ENCODE measurements at regions not wholly inside any gene's neighbourhood (a gene's known extent, or its start where the extent isn't known, plus 50 kb on each side); places are given as distances from the start of the nearest gene placed in this dataset.
"Not testable (repeated sequence)": the region's sequence is repeated elsewhere in the genome, so short reads cannot be mapped to it uniquely, and the experiment has no call there.

- H3K4me1 Mint-ChIP-seq, result peaks cover 15% of the 10 kb centered on the region
- no peak overlapping the region for H3K27ac Mint-ChIP-seq
- H3K27me3 Mint-ChIP-seq, result no peaks in the 10 kb centered on the region
- no peaks in the 10 kb centered on the region for H3K9me3 Mint-ChIP-seq
- ATAC-seq (no peak), DNase-seq (no peak)
- no peak overlapping the region for H3K4me3 Mint-ChIP-seq
Measured at GRCh38 chr12:75705749-75706711, 194.6 kb upstream of the KRR1 start.

GRCh38 chr12:75704664-75705063 is 193.3 kb upstream of the KRR1 start:
- ATAC-seq (no peak), DNase-seq (no peak)
- Mint-ChIP-seq H3K27me3 (no peaks in the 10 kb centered on the region), H3K9me3 (no peaks in the 10 kb centered on the region), H3K4me3 (no peak overlapping the region), H3K4me1 (peaks cover 15% of the 10 kb centered on the region), H3K27ac (no peak overlapping the region)

DNA sequence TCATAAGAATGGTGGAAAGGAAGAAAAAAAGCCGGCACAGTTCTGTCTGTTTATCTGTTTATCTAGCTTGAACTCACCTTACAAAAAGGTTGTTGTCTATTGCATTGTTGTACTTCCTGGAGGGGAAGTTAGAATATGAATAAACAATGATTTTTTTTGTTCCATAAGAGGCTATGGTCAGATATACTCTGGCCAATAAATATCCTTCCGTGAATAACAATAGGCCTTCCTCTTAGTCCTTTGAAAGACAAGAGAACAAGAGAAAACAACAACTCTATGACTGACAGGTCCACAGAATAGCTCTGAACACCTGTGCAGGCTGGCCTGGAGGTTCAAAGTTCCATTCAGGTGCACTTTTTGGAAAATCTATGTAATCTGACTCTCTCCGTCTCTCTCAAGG is 192.8 kb upstream of the KRR1 start:
- Mint-ChIP-seq H3K9me3 (no peaks in the 10 kb centered on the region), H3K27ac (no peak overlapping the region), H3K27me3 (no peaks in the 10 kb centered on the region), H3K4me1 (peaks cover 15% of the 10 kb centered on the region), H3K4me3 (no peak overlapping the region)
- DNase-seq (no peak), ATAC-seq (no peak)

DNA sequence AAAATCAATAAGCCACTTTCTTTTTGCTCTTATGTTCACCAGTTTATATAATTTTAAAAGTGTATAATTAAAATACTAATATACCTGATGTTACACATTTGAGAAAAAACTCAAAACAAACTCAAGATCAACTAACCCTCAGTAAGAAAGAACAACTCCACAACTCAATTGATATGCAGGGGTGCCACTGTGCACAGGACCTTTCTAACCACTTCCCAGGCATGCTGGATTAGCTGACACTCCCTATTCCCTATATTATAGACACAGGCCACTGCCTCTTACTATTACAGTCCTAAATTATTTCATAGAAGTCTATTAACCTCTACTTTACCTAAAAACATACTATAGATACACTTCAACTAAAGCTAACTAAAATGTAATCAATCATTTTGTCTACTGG is 191.7 kb upstream of the KRR1 start:
- Mint-ChIP-seq H3K27me3 (no peaks in the 10 kb centered on the region), H3K4me1 (peaks cover 15% of the 10 kb centered on the region), H3K9me3 (no peaks in the 10 kb centered on the region), H3K27ac (no peak overlapping the region), H3K4me3 (no peak overlapping the region)
- DNase-seq, result no peak
- no peak for ATAC-seq

- DNase-seq, result no peak
- Mint-ChIP-seq H3K4me1 (peaks cover 15% of the 10 kb centered on the region), H3K4me3 (peak overlapping the region in 1 of 2 donors; percentile 29), H3K27ac (no peak overlapping the region), H3K9me3 (no peaks in the 10 kb centered on the region), H3K27me3 (no peaks in the 10 kb centered on the region)
- ATAC-seq, result no peak
Measured at GRCh38 chr12:75702477-75703093, 191.2 kb upstream of the KRR1 start.

- peaks cover 15% of the 10 kb centered on the region for H3K4me1 Mint-ChIP-seq
- ATAC-seq (no peak), DNase-seq (no peak)
- H3K4me3 Mint-ChIP-seq, result peak overlapping the region; percentile 9 to 29
- no peaks in the 10 kb centered on the region for H3K27me3 Mint-ChIP-seq
- H3K27ac Mint-ChIP-seq, result no peak overlapping the region
- H3K9me3 Mint-ChIP-seq, result no peaks in the 10 kb centered on the region
Measured at GRCh38 chr12:75701859-75702258, 190.4 kb upstream of the KRR1 start.

DNA sequence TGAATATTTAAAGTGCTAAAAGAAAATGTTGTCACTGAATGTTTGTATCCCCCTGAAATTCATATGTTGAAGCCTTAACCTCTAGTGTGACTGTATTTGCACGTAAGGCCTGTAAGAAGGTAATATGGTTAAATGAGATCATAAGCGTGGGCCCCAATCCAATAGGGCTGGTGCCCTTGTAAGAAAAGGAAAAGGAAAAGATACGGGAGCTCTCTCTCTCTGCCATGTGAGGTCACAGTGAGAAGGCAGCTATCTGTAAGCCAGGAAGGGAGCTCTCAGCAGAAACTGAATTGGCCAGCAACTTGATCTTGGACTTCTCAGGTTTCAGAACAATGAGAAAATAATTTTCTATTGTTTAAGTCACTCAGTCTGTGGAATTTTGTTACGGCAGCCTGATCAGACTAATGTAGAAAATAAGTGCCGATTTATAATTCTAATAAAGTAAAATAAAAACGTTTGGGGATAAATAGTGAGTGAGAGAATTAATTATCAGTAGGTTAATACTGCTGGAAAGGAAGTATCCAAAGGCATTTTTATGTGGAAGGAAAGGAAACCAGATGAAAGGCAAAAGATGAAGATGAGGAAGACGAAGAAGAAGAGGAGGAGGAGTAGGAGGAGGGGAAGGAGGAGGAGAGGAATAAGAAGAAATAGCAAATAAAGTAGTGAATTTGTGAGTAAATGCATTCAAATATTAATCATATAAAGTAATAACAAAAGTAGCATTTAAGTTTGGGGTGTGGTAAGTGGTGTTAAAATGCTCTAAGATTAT is 188.5 kb upstream of the KRR1 start:
- no peak overlapping the region for H3K27ac Mint-ChIP-seq
- no peak overlapping the region for H3K4me3 Mint-ChIP-seq
- DNase-seq, result no peak
- H3K27me3 Mint-ChIP-seq, result peaks cover under 1% of the 10 kb centered on the region
- ATAC-seq, result no peak
- peaks cover 15% of the 10 kb centered on the region for H3K4me1 Mint-ChIP-seq
- H3K9me3 Mint-ChIP-seq, result no peaks in the 10 kb centered on the region

DNA sequence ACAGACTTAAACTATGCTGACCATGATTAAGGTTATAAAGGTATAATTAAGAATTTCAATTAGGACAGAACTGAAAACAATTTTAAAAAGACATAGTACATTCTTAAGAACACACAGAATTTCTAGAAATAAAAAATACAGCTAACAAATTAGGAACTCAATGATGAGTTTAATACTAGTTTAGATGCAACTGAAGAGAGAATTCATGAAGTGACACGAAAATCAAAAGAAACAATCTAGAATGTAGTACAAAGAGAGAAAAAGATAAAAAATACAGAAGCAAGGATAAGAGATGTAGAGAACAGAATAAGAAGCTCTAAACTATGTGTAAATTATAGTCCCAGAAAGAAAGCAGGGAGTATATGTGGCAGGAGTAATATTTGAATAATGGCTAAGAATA is 187.8 kb upstream of the KRR1 start:
- H3K4me1 Mint-ChIP-seq, result peaks cover 15% of the 10 kb centered on the region
- no peak overlapping the region for H3K27ac Mint-ChIP-seq

DNA sequence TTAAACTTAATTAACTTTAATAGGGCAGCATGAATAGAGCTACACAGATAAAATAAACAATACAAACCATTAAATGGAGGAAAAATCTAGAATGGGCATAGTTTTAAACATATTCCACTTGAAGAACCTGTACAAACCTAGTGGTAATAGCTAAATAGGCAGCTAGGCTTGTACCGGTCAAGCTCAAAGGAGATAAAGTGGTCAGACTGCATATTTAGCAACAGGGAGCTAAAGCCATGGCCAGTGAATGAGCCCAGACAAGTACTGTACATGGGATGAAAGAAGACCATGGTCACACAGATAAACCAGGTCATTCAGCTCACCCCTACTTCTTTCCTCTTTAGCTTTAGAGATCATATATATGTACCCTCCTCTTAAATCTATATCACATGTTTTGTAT is 186.6 kb upstream of the KRR1 start:
- Mint-ChIP-seq H3K27me3 (peaks cover 13% of the 10 kb centered on the region), H3K27ac (no peak overlapping the region), H3K4me1 (peaks cover 13% of the 10 kb centered on the region), H3K4me3 (no peak overlapping the region), H3K9me3 (no peaks in the 10 kb centered on the region)
- DNase-seq, result no peak
- ATAC-seq, result no peak

More for the DNA sequence above, 187.8 kb upstream of the KRR1 start:
- no peak for DNase-seq
- Mint-ChIP-seq H3K9me3 (no peaks in the 10 kb centered on the region), H3K27me3 (peaks cover 7% of the 10 kb centered on the region), H3K4me3 (no peak overlapping the region)
- ATAC-seq, result no peak

- peaks cover 21% of the 10 kb centered on the region for H3K27me3 Mint-ChIP-seq
- no peak overlapping the region for H3K4me3 Mint-ChIP-seq
- no peak for DNase-seq
- no peak overlapping the region for H3K27ac Mint-ChIP-seq
- H3K9me3 Mint-ChIP-seq, result no peaks in the 10 kb centered on the region
- no peak for ATAC-seq
- no peaks in the 10 kb centered on the region for H3K4me1 Mint-ChIP-seq
Measured at GRCh38 chr12:75695926-75696325, 184.5 kb upstream of the KRR1 start.

GRCh38 chr12:75694534-75695268 is 183.3 kb upstream of the KRR1 start:
- H3K4me3 Mint-ChIP-seq, result no peak overlapping the region
- H3K27me3 Mint-ChIP-seq, result peaks cover 21% of the 10 kb centered on the region
- DNase-seq, result no peak
- no peaks in the 10 kb centered on the region for H3K9me3 Mint-ChIP-seq
- no peak overlapping the region for H3K27ac Mint-ChIP-seq
- H3K4me1 Mint-ChIP-seq, result no peaks in the 10 kb centered on the region
- no peak for ATAC-seq

DNA sequence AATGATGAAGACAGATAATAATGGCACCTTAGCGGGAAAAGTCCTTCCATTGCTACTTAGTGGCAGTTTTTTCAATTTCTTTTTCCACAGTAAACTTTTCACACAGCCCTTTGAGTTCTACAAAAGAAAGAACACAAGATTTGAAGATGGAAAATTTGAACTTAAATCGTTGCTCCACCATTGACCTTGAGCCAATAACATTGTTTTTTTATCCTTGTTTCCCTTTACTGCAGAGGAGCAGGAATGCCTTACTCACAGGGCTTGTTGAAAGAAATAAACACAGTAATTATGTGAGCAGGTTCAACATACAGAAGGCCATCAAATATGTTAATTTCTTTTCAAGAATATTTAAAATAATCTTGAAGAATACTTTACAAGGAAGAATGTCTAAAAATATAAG is 181.5 kb upstream of the KRR1 start:
- peaks cover 24% of the 10 kb centered on the region for H3K27me3 Mint-ChIP-seq
- H3K4me1 Mint-ChIP-seq, result no peaks in the 10 kb centered on the region
- no peak overlapping the region for H3K4me3 Mint-ChIP-seq
- DNase-seq (no peak), ATAC-seq (no peak)
- no peaks in the 10 kb centered on the region for H3K9me3 Mint-ChIP-seq
- H3K27ac Mint-ChIP-seq, result no peak overlapping the region

DNA sequence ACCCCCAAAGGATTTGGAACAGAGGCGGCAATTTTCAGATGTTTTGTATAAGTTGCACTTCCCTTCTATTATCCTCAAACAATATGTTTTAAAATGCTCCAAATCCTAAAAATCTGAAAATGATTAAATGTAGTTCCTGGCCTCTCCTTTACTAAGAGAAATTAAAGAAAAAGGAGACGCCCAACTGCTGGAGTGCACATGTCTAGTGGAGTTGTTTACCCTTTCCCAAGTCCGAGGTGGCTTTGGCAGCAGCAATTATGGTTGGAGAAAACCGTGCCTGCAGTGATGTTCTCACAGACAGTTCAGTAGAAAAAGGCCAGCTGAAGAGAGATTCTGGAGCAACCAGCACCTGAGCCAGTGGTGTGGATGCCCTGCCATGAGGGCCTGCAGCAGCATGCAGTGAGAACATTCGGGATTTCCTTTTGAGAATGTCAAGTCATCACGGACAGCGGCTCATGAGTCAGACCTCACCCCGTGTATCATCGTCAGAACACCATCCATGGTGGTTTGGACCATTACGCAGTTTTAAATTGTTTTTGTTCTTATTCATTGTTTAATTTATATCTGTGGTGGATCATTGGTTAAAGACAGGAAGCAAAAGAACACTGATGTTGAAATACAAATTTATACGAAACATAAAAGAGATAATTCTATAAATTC is 179.0 kb upstream of the KRR1 start:
- H3K27me3 Mint-ChIP-seq, result peaks cover 36% of the 10 kb centered on the region
- no peak overlapping the region for H3K27ac Mint-ChIP-seq
- H3K4me3 Mint-ChIP-seq, result no peak overlapping the region
- H3K9me3 Mint-ChIP-seq, result no peaks in the 10 kb centered on the region
- ATAC-seq (no peak), DNase-seq (no peak)
- no peaks in the 10 kb centered on the region for H3K4me1 Mint-ChIP-seq

GRCh38 chr12:75686233-75686632 is 174.8 kb upstream of the KRR1 start:
- not testable (repeated sequence) for ATAC-seq, H3K9me3 Mint-ChIP-seq, DNase-seq, H3K27ac Mint-ChIP-seq, H3K4me3 Mint-ChIP-seq, H3K4me1 Mint-ChIP-seq
- peaks cover 15% of the 10 kb centered on the region for H3K27me3 Mint-ChIP-seq
